Sigmoid colon (tissue), 4 donors: ENCODE measurements at regions not wholly inside any gene's neighbourhood (a gene's known extent, or its start where the extent isn't known, plus 50 kb on each side); places are given as distances from the start of the nearest gene placed in this dataset.

Experiments
- CTCF ChIP-seq, 4 experiments: fragments of 450-650 bp in 3 of 4; fragments of 200-600 bp in 1 of 4; IDR thresholded peaks; one replicate each; pipeline ENCODE4 v1.5.1; 2016 to 2019; ENCODE audit warnings: antibody characterized with exemption in 4 of 4, mild to moderate bottlenecking in 3 of 4, moderate library complexity in 2 of 4
- EP300 ChIP-seq, 4 donors: sonication (generic); formaldehyde crosslinking; IDR thresholded peaks; one replicate each; pipeline ENCODE4 v1.6.1; 2017; ENCODE audit warnings: antibody characterized with exemption in 4 of 4
- POLR2A ChIP-seq, 2 donors: fragments of 450-650 bp; IDR thresholded peaks; one replicate each; pipeline ENCODE4 v1.6.1; 2016; ENCODE audit warnings: antibody characterized with exemption in 2 of 2, mild to moderate bottlenecking in 2 of 2, moderate library complexity in 2 of 2
- POLR2AphosphoS5 ChIP-seq, 4 donors: sonication (generic); formaldehyde crosslinking; IDR thresholded peaks; one replicate each; pipeline ENCODE4 v1.6.1; 2017; ENCODE audit warnings: antibody characterized with exemption in 4 of 4

GRCh38 chr18:27366151-27366550 lies 181.0 kb upstream of the CHST9 start:
- no peak for TF ChIP-seq EP300 (IDR thresholded peaks at IDR 0.05)
- no peak for TF ChIP-seq CTCF (IDR thresholded peaks at IDR 0.05)
- no peak for TF ChIP-seq POLR2AphosphoS5 (IDR thresholded peaks at IDR 0.05)
- no peak for TF ChIP-seq POLR2A (IDR thresholded peaks at IDR 0.05)
